Prostate gland (tissue), 2 donors: ENCODE measurements at regions not wholly inside any gene's neighbourhood (a gene's known extent, or its start where the extent isn't known, plus 50 kb on each side); places are given as distances from the start of the nearest gene placed in this dataset.

Experiments
- DNase-seq: peaks from one replicate; pipeline ENCODE4 v3.0.0-alpha.2; 2019; ENCODE audit warnings: low spot score
- H3K27ac ChIP-seq, 2 donors: fragments of 200-600 bp; sonication (generic); 2 replicates each; pipeline ENCODE4 v1.5.1; 2017 to 2019
- H3K27me3 ChIP-seq: fragments of 200-600 bp; sonication (generic); replicated peaks from 2 replicates; pipeline ENCODE4 v1.5.1; 2019; ENCODE audit not compliant: insufficient read depth
- H3K36me3 ChIP-seq, 2 donors: fragments of 200-600 bp; sonication (generic); 1 replicate in 1 of 2; 2 replicates in 1 of 2; pipeline versions ENCODE4 v1.5.1 to v1.8.1; 2017 to 2019
- H3K4me1 ChIP-seq: fragments of 200-600 bp; sonication (generic); replicated peaks from 2 replicates; pipeline ENCODE4 v1.5.1; 2019
- H3K4me3 ChIP-seq, 2 donors: fragments of 200-600 bp; sonication (generic); 2 replicates each; pipeline ENCODE4 v1.5.1; 2017 to 2019
- H3K9me3 ChIP-seq: fragments of 200-600 bp; sonication (generic); 2 replicates; pipeline ENCODE4 v1.5.1; 2017
- CTCF ChIP-seq, 4 experiments: fragments of 200-600 bp in 2 of 4; fragments of 450-650 bp in 2 of 4; sonication (generic) in 2 of 4; IDR thresholded peaks; 1 replicate in 3 of 4; 2 replicates in 1 of 4; pipeline ENCODE4 v1.5.1; 2016 to 2019; ENCODE audit warnings: antibody characterized with exemption in 4 of 4, mild to moderate bottlenecking in 2 of 4, moderate library complexity in 2 of 4
- POLR2A ChIP-seq: fragments of 450-650 bp; IDR thresholded peaks from one replicate; pipeline ENCODE4 v1.6.1; 2016; ENCODE audit warnings: antibody characterized with exemption, mild to moderate bottlenecking
- POLR2AphosphoS5 ChIP-seq: sonication (generic); formaldehyde crosslinking; IDR thresholded peaks from one replicate; pipeline ENCODE4 v1.6.1; 2017; ENCODE audit warnings: antibody characterized with exemption
- WGBS: methylation state at CpG from one replicate; pipeline ENCODE4 v1.1.5; 2018; 5-methylcytosine and 5-hydroxymethylcytosine counted together
- intact Hi-C: fragments of 100-400 bp; cut with DNase I; formaldehyde crosslinking; loops from one replicate; pipeline ENCODE4 v1.14.2; 2022

- Histone ChIP-seq H3K9me3 (no peaks in the 10 kb centered on the region), H3K27ac (no peak overlapping the region), H3K36me3 (no peaks in the 10 kb centered on the region), H3K4me1 (peaks cover 3% of the 10 kb centered on the region), H3K4me3 (no peak overlapping the region), H3K27me3 (no peaks in the 10 kb centered on the region)
- TF ChIP-seq CTCF (IDR thresholded peaks at IDR 0.05), result no peak
- no peak for TF ChIP-seq POLR2AphosphoS5
- no peak for TF ChIP-seq POLR2A
- intact Hi-C loops, result no loop called here
- DNase-seq, result no peak
- 83% methylated on average over 3 of the region's 3 CpGs for WGBS
These were observed 180.6 kb upstream of the STXBP5 start for GRCh38 chr6:147023581-147023980.

DNA sequence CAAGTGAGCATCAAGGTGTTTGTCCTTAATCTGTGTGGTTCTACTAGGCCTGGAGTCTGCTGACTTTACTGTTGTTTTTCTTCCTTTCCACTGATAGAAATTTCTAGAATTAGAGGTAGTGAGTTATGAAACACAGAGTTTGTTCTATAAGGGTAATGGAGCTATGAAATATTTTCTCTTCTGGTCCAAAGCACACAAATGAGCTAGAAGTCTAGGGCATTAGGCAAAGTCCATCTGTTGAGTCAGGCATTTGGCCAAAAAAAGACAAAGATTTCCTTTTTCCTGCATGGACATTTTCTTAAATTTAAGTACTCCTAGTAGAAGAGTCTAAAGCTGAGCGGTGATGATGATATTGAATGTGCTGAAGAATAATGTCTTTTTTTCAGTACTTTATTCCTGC is 174.3 kb upstream of the STXBP5 start:
- Histone ChIP-seq H3K36me3 (no peaks in the 10 kb centered on the region), H3K27ac (no peak overlapping the region), H3K9me3 (no peaks in the 10 kb centered on the region), H3K27me3 (no peaks in the 10 kb centered on the region), H3K4me3 (no peak overlapping the region), H3K4me1 (peaks cover 3% of the 10 kb centered on the region)
- intact Hi-C loops, result no loop called here
- 97% methylated on average over 1 of the region's 1 CpG for WGBS
- TF ChIP-seq POLR2AphosphoS5 (no peak), POLR2A (no peak), CTCF (IDR thresholded peaks at IDR 0.05) (no peak)
- DNase-seq, result no peak

- intact Hi-C loops, result no loop called here
- 53% methylated on average over 2 of the region's 2 CpGs for WGBS
These were observed 170.9 kb upstream of the STXBP5 start for GRCh38 chr6:147033267-147033666.

DNA sequence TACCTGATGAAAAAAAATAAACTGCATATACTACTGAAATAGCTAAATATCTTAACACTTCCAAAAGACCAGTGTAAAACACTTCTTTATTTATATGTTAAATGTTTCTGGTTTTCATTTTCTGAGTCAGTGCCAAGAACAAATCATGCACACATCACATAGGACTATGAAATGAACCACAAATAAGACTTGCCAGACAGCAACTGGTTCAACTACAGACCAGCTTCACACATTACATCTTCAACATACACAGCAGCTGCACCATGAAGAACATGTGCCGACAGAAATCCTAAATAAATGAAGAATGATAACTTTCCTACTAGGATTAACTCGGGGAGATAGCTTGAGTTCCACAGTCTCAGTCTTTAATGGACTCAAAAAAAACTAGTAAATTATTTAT is 168.3 kb upstream of the STXBP5 start:
- Histone ChIP-seq H3K4me3 (no peak overlapping the region), H3K36me3 (no peaks in the 10 kb centered on the region), H3K9me3 (no peaks in the 10 kb centered on the region), H3K27ac (no peak overlapping the region), H3K4me1 (no peaks in the 10 kb centered on the region), H3K27me3 (no peaks in the 10 kb centered on the region)
- TF ChIP-seq CTCF (IDR thresholded peaks at IDR 0.05) (no peak), POLR2A (no peak), POLR2AphosphoS5 (no peak)
- intact Hi-C loops, result no loop called here
- WGBS, result 78% methylated on average over 2 of the region's 2 CpGs
- DNase-seq, result no peak

More at GRCh38 chr6:147033267-147033666, 170.9 kb upstream of the STXBP5 start:
- Histone ChIP-seq H3K4me3 (no peak overlapping the region), H3K9me3 (no peaks in the 10 kb centered on the region), H3K27ac (no peak overlapping the region), H3K36me3 (no peaks in the 10 kb centered on the region), H3K4me1 (no peaks in the 10 kb centered on the region), H3K27me3 (no peaks in the 10 kb centered on the region)
- DNase-seq, result no peak
- no peak for TF ChIP-seq POLR2A
- no peak for TF ChIP-seq POLR2AphosphoS5
- TF ChIP-seq CTCF (IDR thresholded peaks at IDR 0.05), result no peak

- Histone ChIP-seq H3K4me1 (no peaks in the 10 kb centered on the region), H3K4me3 (no peak overlapping the region), H3K36me3 (no peaks in the 10 kb centered on the region), H3K9me3 (no peaks in the 10 kb centered on the region), H3K27me3 (no peaks in the 10 kb centered on the region), H3K27ac (no peak overlapping the region)
- 89% methylated on average over 2 of the region's 2 CpGs for WGBS
- intact Hi-C loops, result no loop called here
- no peak for DNase-seq
- TF ChIP-seq CTCF (IDR thresholded peaks at IDR 0.05), result no peak
- no peak for TF ChIP-seq POLR2A
- no peak for TF ChIP-seq POLR2AphosphoS5
These were observed 166.3 kb upstream of the STXBP5 start for GRCh38 chr6:147037881-147038280.
